Stimulated activated CD8-positive, alpha-beta memory T cell treated with anti-CD3 and anti-CD28 coated beads, Interleukin-7, amount 100 ng/mL, for 48 hours (primary cell): ENCODE measurements at regions not wholly inside any gene's neighbourhood (a gene's known extent, or its start where the extent isn't known, plus 50 kb on each side); places are given as distances from the start of the nearest gene placed in this dataset.

ENCODE experiments used
- DNase-seq, 2 donors: peaks; one replicate each; pipeline ENCODE4 v3.0.0-alpha.2; 2020; ENCODE audit warnings: low read depth in 1 of 2; ENCODE audit errors: extremely low read depth in 1 of 2

DNA sequence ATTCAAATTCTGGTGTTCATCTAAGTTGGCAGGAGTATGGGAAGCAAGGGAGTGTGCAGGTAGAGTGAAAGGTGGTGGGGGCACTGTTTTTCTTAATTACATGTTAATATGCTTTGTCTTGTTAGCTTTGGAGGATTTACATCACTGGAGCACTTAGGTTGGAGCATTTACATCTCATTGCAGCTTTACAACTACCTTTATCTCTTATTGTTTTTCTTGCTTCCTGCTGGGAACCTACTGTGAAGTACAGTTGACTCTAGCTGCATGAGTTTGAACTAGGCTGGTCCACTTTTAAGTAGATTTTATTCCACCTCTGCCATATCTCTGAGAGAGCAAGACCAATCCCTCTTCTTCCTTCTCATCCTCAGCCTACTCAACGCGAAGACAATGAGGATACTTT is 554.8 kb upstream of the B3GALT2 start:
- no peak for DNase-seq

DNA sequence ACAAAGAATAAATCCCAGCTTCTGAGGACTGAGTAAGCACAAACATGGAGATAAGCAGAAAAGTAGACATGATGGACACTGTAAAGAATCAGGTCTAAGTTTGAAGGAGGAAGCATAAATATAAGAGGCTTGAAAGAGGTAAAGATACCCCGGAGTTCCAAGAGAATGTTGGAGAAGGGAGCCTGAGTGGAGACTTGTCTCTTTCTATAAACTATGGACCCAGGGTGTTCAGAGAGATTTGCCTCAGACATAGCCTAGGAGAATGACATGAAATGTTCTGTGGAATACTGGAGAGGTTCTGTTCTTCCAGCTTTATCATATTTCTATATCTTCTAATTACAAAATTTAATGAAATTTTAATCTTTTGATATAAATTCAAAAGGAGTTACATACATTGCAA is 554.3 kb upstream of the B3GALT2 start:
- DNase-seq = no peak

DNA sequence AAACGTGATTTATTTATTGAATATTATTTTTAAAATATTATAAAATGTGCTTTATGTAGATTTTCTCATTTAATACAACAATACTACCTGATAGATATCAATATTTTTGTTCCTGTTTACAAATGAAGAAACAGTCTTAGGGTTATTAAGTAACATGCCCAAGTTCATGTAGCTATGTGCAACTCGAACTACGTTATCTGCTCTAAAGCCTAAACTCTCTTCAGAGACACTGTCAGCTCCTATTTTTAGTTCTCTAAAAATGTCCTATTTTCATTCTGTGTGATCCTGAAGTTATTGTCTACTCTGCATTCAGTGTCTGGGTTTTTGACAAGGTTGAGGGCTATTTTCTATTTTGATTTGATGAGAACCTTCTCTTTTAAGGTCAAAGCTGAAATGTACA is 550.1 kb upstream of the B3GALT2 start:
- DNase-seq = no peak

DNA sequence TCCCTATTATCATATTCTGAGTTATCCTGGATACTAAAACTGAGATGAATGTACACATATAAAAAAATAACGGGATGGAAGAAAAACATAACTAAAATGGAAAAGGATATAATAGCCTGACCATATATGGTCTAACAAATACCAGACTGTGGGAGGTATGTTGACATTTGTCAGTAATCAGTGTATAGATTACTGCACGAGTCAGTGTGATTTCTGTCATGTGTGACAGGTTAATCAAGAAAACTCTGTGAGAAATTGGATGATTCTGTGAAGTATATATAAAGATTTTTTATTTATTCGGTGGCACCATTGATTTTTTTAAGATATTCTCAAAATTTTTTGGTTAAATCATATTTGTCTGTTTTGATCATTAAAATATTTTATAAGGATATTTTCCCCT is 547.3 kb upstream of the B3GALT2 start:
- no peak for DNase-seq

DNA sequence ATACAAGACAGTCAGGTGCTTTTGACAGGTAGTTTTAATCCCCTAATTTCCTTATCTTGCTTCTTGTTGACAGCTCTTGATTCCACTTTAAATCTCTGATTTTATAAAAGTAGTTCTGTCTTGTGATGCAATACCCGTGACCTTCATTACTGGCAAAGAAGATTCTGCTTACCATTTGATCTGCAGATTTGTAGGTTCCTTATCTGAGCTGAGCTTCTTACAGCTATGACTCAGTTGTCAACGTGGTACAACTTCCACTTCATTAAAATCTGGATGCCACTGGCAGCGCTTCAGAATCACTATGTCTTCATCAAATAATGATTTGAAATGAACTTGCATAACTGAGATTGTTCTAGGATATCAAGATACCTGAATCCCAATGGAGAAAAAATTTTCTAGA is 543.6 kb upstream of the B3GALT2 start:
- DNase-seq = no peak

DNA sequence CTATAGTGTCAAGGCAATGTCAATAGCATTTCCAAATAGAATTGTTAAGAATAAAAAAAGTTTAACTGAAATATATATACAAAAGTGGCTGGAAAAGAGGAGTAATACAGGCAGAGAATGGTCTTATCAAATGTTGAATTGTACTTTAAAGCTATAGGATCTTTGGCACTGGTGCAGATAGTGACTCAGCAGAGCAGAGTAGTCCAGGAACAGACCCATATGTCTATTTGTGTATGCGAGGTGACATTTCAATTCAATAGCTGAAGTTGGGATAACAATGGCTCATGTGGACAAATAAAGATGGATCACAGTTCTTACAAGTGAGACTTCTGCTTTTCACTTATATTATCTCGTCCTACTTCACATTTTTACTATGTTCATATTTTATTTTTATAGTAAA is 543.0 kb upstream of the B3GALT2 start:
- no peak for DNase-seq

DNA sequence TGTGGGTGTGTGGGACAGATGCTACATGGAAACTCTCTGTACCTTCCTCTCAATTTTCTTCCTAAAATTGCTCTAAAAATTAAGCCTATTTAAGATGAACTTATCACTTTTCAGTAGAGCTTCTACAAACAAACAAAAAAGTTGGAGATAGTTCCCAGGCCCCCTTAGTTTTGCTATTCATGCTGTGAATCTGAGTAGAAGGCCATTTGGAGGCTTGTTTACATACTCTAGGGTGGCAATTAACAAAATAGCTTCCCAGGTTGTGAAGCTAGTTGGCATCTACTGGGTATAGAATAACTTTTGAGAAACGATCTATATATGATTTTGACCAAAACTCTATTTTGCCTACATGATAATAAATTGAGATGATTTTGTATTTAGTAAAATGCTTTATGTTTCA is 541.4 kb upstream of the B3GALT2 start:
- DNase-seq = no peak

DNA sequence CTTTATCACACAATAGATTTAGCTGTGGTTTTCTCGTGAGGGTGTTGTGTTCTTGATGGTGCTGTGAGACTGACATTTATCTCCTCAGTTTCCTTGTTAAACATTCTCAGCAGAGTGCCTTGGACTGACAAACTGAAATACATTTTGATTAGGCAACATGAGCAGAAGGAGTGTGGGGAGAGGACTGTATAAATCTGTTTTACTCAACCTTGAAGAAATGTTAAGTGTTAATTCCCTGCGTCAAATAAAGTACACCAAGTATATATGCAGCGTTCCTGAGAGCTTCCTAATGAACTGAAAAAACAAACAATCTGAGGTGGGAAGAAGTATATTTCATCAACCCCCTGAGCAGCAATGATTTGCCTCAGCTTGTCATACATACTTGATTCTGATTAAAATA is 540.3 kb upstream of the B3GALT2 start:
- DNase-seq = no peak

DNA sequence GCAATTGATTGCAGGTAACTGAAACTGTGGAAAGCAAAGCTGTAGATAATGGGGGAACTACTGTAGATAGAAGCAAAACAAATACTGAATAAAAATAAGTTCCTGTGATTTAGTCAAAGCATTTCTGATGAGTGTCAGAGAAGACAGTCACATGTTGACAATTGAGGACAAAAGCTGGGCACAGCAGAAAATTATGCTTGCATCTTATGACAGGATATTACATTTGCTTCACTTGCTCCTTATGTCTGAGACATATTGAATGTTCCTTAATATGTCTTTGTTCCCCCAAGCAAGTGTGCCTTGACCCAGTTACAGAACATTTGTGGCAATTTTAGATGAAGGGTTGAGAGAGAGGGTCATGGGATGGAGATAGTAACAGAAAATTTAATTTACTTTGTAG is 526.0 kb upstream of the B3GALT2 start:
- no peak for DNase-seq

DNA sequence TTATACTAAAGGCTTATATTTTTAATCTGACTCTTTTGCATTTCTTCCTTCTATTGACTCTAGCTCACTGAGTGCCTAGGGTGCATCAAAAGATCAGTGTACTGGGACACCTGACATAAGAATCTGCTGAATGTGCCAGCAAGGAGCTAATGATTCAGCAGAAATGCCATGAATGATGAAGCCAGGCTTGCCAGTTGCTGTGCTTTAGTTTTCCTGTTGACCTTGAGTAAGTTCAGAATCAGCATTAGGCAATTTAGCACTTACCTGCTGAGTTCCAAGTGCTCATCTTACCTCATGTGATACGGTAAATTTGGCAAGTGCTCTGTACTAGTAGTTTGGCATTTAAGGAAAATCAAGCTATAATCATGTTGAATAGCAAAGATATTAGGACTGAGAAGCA is 523.2 kb upstream of the B3GALT2 start:
- no peak for DNase-seq

DNA sequence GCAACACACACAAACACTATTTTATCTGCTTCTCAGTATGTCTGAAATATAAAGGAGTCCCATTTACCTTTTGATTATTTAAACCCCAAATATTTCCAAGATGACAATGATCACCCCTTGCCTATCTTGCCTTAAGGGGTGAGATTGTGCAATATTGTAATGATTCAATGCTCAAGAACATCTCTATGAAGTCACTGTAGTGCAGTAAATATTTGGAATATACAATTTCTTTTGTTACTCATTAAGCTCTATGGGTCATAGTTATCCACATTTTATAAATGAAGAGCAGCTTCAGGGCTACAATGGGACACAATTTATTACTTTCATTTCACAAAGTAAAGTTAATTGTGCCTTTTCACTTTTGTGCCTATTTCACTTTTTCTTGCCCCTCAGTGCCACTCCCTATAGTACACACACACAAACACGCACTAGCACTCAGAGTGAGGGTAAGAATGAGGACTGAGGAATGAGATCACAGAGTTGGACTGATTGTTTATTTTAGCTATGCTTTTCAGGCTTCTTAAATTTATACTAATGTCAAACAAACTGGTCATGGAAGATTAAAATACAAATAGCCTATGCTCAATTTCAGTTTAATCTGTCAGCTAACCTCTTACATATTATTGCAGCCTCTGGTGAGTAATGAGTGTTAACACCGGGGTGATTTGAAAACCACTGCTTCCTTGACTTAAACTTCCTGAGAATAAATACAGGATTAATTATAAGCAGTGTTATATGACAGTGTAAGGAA is 521.0 kb upstream of the B3GALT2 start:
- DNase-seq = no peak

DNA sequence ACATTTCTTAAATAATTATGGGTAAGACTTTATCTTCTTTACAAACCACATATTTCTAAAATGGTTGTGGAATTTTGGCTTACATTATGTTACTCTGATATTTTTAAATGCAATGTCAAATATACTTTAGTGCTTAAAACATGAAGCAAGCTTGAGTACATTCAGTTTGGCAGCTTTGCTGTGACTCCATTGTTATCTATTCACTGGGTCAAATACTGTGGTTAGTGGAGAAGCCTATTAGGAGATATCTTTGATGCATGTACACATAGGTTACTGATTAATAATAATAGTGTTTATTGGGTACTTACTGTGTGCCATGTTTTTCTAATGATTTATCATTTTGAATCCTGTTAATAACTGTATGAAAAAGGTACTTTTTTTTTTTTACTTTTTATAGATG is 520.4 kb upstream of the B3GALT2 start:
- no peak for DNase-seq

DNA sequence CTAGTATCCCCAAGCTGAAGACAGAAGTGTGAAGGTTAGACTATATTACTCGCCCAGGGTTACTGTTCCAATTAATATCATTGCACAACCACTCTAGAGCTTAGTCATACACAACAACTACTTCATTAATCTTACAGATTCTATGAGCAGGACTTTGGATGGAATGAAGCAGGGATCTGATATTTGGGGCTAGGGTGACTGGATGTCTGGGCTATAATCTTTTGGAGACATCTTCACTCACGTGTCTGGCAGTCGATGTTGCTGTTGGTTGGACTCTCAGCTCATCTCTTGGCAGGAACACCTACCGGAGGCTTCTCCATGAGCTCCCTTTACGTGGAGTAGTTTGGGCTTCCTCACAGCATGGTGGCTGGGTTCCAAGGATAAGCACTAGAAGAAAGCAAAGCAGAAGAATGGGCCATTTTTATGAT is 519.2 kb upstream of the B3GALT2 start:
- no peak for DNase-seq

DNA sequence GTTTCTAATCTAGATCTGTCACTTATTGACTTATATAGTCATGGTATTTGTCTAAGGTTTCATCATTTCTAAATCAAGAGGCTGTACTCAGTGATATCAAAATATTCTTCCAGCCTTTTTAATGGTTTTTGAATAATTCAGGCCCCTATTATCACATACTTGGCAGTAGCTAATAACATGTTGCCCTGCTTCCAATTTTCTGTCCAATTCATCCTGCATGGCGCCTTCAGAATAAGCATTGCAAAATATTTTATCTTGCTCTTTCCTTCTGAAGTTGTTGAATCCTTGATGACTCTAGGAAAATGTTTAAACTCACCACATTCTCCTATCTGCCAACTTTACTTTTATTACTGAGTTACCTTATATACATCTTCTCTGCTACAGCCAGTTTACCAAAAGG is 517.2 kb upstream of the B3GALT2 start:
- no peak for DNase-seq

DNA sequence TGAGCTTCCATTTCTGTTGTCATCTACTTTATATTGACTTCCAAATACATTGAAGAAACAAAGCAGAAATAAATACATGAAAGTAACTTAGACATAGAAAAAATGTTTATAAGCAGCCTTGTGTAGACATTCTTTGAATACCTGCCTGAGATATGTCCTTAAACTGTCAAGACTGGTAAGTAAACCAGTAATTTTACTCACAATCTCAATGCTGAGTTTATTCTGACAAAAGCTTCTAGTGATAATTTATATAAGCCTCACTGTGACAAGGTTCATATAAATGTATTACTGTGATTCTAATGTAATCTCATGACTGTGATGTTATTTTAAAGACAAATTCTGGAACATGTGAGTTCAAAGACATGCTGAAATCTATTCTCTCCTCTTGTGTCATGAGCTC is 516.7 kb upstream of the B3GALT2 start:
- no peak for DNase-seq

DNA sequence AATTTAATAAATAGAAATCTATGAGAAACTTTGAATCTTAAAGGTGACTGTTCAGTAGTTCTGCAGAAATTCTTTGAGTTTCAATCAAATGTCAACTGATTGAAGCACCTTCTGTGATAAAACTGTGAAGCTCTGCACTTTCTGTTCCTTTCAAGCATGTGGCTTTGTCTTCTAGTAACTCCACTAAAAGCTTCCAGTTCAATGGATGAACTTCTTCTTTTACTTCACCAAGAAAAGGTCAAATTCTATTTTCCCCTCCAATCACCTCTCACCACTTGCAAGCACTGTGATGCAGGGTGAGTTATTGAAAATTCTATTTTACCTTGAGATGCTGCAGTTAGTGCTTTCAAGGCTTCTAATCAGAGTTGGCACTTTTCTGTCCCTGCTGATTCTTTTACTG is 515.3 kb upstream of the B3GALT2 start:
- no peak for DNase-seq

DNA sequence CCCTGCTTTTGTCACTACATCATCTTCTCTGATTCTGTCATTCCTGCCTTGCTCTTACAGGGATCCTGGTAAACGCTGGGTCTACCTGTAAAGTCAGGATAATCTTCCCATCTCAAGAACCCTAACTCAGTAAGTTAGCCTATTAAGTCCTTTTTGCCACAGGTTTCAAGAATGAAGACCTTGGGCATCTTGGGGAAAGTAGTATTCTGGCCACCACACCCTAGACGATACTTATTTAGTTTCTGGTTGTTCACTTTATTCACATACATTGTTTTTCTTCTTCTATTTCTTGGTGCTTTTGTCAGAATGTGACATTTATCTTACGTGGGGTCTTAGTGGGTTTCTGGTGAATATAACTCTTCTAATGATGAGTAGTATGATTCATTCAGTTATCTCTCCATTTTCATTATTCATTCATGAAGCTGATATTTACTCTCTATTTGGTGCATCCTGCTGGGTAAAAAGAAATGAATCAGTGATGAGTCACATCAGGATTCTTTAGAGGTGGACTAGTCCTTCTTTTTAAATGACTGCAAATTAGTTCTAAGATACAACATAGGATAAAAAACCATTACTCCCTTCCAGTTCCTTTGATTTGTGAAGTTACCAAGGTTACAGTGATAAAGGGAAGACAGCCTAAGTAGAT is 514.4 kb upstream of the B3GALT2 start:
- DNase-seq = no peak

DNA sequence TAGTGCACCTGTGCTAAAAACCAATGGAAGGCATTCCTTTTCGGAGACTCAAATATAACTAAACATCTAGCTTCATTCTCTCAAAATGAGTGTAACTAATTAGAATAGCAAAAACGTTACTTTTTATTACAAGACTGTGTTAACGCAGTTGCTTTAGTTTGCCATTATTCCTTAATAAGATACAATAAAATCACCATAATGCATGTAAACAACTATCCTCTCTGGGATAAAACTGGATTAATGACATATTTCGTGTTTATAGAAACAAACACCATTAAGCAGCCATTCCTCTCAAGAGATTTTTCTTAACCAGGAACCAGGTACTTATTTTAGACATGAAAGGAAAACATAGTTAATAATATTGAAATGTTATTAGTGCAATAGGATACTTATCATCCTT is 512.8 kb upstream of the B3GALT2 start:
- no peak for DNase-seq

DNA sequence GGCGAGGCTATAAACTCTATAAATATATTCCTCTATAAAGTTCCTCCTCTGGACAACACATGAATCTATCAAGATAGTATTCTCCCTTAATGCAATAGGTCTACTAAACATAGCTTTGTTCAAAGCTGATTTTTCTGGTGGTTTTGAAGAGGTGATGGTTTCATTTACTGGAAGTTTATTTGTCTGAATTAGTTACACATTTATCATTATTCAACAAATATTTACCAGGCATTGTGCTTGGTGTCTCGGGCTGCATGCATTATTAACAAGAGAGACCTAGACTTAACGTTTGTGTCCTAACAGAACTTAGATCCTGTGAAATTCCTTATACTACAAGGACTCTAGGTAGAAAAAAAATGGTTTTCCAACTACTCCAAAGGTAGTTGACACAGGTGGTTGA is 511.4 kb upstream of the B3GALT2 start:
- no peak for DNase-seq

DNA sequence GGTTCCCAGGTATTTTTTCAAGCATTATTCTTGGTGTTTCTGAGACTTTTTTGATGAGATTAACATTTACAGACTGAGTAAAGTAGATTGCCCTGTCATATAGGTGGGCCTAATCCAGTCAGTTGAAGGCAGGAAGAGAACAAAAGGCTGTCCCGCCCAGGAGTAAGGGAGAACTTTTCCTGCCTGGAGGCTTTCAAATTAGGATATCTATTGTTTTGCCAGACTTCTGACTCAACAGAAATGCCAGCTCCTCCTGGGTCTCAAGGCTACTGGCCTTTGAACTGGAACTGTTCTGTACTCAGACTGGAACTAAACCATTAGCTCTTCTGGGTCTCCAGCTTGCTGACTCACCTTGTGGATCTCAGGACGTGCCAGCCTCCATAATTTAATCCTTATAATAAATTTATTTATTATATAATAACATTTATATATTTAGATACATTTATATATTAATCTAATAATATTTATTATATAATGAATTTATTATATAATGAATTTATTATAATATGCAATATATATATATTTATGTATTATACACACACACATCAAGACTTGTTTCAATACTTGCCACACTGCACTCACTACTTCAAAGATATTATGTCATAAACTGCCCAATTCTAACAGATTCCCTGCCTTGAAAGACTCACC is 510.8 kb upstream of the B3GALT2 start:
- no peak for DNase-seq

DNA sequence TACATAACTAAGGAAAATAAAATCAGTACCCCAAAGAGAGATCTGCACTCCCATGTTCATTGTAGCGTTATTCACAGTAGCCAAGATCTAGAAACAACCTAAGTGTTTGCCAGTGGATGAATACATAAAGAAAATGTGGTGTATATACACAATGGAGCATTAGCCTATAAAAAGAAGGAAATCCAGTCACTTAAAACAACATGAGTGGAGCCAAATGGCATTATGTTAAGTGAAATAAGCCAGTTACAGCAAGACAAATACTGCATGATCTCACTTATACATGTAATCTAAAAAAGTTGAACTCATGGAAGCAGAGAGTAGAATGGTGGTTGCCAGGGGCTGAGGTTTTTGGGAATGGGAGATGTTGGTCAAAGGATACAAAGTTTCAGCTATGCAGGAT is 508.3 kb upstream of the B3GALT2 start:
- DNase-seq = no peak

DNA sequence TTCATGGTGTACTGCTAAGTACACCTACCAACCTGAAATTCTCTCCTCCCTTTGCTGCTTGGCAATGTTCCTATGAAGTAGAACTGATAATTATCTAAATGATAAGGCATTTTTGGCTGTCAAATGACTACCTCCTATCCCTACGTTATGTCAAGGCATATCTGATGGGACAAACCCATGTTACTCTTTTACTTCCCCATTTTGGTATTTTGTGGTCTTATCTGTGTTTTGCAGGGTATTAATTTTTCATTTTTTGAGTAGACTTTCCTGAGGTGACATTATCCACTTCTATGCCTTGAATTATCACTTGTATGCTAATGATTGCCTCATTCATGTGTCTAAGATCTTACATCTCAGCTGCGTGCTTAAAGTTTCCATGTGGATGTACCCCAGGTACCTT is 499.6 kb upstream of the B3GALT2 start:
- DNase-seq = no peak
